K562 (cell line): ENCODE measurements at regions not wholly inside any gene's neighbourhood (a gene's known extent, or its start where the extent isn't known, plus 50 kb on each side); places are given as distances from the start of the nearest gene placed in this dataset.

Source experiments
- ATAC-seq: fragments of 200-7000 bp; cut with Tn5 transposase; 3 replicates; pipeline ENCODE4 v1.9.1; 2020; ENCODE audit warnings: moderate library complexity
- BruUV-seq: library from RNA; stranded (reverse); fragments of 400-500 nt; replicated peaks from 2 replicates; lab custom pipeline; 2021; lab: Mats Ljungman, UMichigan
- CTCF ChIA-PET: fragments of 300-600 bp; formaldehyde crosslinking; extraction: SDS; loops from one replicate; lab custom pipeline; 2021; ENCODE audit warnings: low intra/inter-chr PET ratio; lab: Yijun Ruan, JAX
- POLR2A ChIA-PET: fragments of 300-600, 350-650 bp; sonication (Branson Sonifier 250); formaldehyde crosslinking; extraction: SDS; loops from one replicate; lab custom pipeline; 2021; ENCODE audit warnings: antibody characterized with exemption, inconsistent platforms; lab: Yijun Ruan, JAX
- DNase-seq, 4 experiments: peaks; one replicate each; pipeline versions ENCODE4 v3.0.0 to v3.0.0-alpha.2; 2011 to 2018; ENCODE audit warnings: low spot score in 3 of 4, mixed read lengths in 3 of 4; ENCODE audit errors: extremely low read depth in 1 of 4
- FAIRE-seq: peaks from 2 replicates; lab custom pipeline; 2011; peaks lifted over from hg19 to GRCh38; lab: Jason Lieb, UNC
- H2AFZ ChIP-seq: 2 replicates; pipeline ENCODE4 v1.6.0; 2011; ENCODE audit warnings: low read depth, low read length, control low read depth, inconsistent platforms
- H3K27ac ChIP-seq: fragments of 200-600 bp; 3 replicates; pipeline ENCODE4 v1.8.0; 2011; ENCODE audit warnings: low read depth, mild to moderate bottlenecking, control low read depth, inconsistent platforms, low read length, moderate library complexity, mixed read lengths; ENCODE audit errors: extremely low read depth
- H3K27me3 ChIP-seq, 2 experiments: fragments of 300-600 bp in 1 of 2; 2 replicates in 1 of 2; 3 replicates in 1 of 2; pipeline versions ENCODE4 v1.6.0 to v1.8.0; 2011; ENCODE audit warnings: inconsistent platforms in 2 of 2, low read length in 2 of 2, mild to moderate bottlenecking in 1 of 2, mixed read lengths in 1 of 2, moderate library complexity in 1 of 2; ENCODE audit not compliant: control insufficient read depth in 2 of 2, insufficient read depth in 2 of 2
- H3K36me3 ChIP-seq: fragments of 300-600 bp; 3 replicates; pipeline ENCODE4 v1.8.0; 2011; ENCODE audit warnings: mild to moderate bottlenecking, low read length, inconsistent platforms; ENCODE audit not compliant: control insufficient read depth, insufficient read depth
- H3K4me1 ChIP-seq, 2 experiments: fragments of 200-600 bp in 1 of 2; replicated peaks in 1 of 2; 2 replicates in 1 of 2; 3 replicates in 1 of 2; pipeline versions ENCODE4 v1.5.1 to v1.8.0; 2011; ENCODE audit warnings: inconsistent platforms in 2 of 2, low read length in 2 of 2, mild to moderate bottlenecking in 1 of 2, mixed read lengths in 1 of 2, moderate library complexity in 1 of 2; ENCODE audit not compliant: control insufficient read depth in 2 of 2, insufficient read depth in 2 of 2
- H3K4me2 ChIP-seq: 2 replicates; pipeline ENCODE4 v1.6.1; 2011; ENCODE audit warnings: low read length, control low read depth, inconsistent platforms, mixed read lengths; ENCODE audit not compliant: insufficient read depth
- H3K4me3 ChIP-seq: fragments of 200-600 bp; sonication (generic), shearing (Covaris generic); 2 replicates; pipeline ENCODE4 v1.5.1; 2016; ENCODE audit warnings: control low read depth, inconsistent platforms
- H3K79me2 ChIP-seq: fragments of 200-600 bp; 3 replicates; pipeline ENCODE4 v1.8.0; 2011; ENCODE audit warnings: low read length, inconsistent platforms; ENCODE audit not compliant: control insufficient read depth, insufficient read depth
- H3K9ac ChIP-seq, 2 experiments: 2 replicates each; pipeline versions ENCODE4 v1.6.0 to v1.6.1; 2011; ENCODE audit warnings: low read depth in 2 of 2, low read length in 2 of 2, control low read depth in 1 of 2, inconsistent platforms in 1 of 2, mild to moderate bottlenecking in 1 of 2, mixed read lengths in 1 of 2; ENCODE audit not compliant: insufficient read depth in 1 of 2
- H3K9me1 ChIP-seq: one replicate; pipeline ENCODE4 v1.6.0; 2011; ENCODE audit warnings: inconsistent platforms, mild to moderate bottlenecking, low read length, moderate library complexity; ENCODE audit not compliant: control insufficient read depth, insufficient read depth
- H3K9me3 ChIP-seq: replicated peaks from 2 replicates; pipeline ENCODE4 v1.5.1; 2011; ENCODE audit warnings: low read depth, low read length, inconsistent platforms; ENCODE audit not compliant: control insufficient read depth, insufficient read depth
- H4K20me1 ChIP-seq: replicated peaks from 2 replicates; pipeline ENCODE4 v1.6.1; 2011; ENCODE audit warnings: low read length, inconsistent platforms, mixed read lengths; ENCODE audit not compliant: control insufficient read depth, insufficient read depth
- ASH1L ChIP-seq: fragments of 450-650 bp; IDR thresholded peaks from 2 replicates; pipeline ENCODE4 v1.6.1; 2018; ENCODE audit warnings: borderline replicate concordance, mild to moderate bottlenecking, low read depth; ENCODE audit not compliant: partially characterized antibody
- BCOR ChIP-seq: fragments of 450-650 bp; IDR thresholded peaks from 2 replicates; pipeline ENCODE4 v1.6.1; 2016
- KAT2B ChIP-seq: IDR thresholded peaks from one replicate; pipeline ENCODE4 v1.6.1; 2012; ENCODE audit warnings: low read depth, mild to moderate bottlenecking, control low read depth, inconsistent platforms, low read length, moderate library complexity
- MTA1 ChIP-seq: fragments of 450-650 bp; IDR thresholded peaks from 2 replicates; pipeline ENCODE4 v1.6.1; 2017; ENCODE audit warnings: borderline replicate concordance
- NCOR1 ChIP-seq: fragments of 450-650 bp; IDR thresholded peaks from 2 replicates; pipeline ENCODE4 v1.6.1; 2016; ENCODE audit warnings: mild to moderate bottlenecking, moderate library complexity
- NRF1 ChIP-seq, 2 experiments: fragments of 450-650 bp; IDR thresholded peaks in 1 of 2; conservative IDR thresholded peaks in 1 of 2; 2 replicates each; pipeline ENCODE4 v1.6.1; 2014; ENCODE audit warnings: mild to moderate bottlenecking in 2 of 2
- PHB ChIP-seq: fragments of 250-450 bp; sonication (Bioruptor Pico); IDR thresholded peaks from 2 replicates; pipeline ENCODE4 v1.5.0; 2021
- SAFB2 ChIP-seq: fragments of 200-400 bp; formaldehyde crosslinking; IDR thresholded peaks from 2 replicates; pipeline ENCODE4 v1.6.1; 2018; ENCODE audit warnings: borderline replicate concordance, low read length, low read depth, moderate library complexity; ENCODE audit not compliant: severe bottlenecking
- TSC22D4 ChIP-seq: fragments of 450-650 bp; IDR thresholded peaks from 2 replicates; pipeline ENCODE4 v1.6.1; 2016; ENCODE audit warnings: missing genetic modification characterization, missing biosample characterization, control low read depth
- ZNF134 ChIP-seq: fragments of 250-450 bp; sonication (Bioruptor Pico); conservative IDR thresholded peaks from 2 replicates; pipeline ENCODE4 v1.4.0; 2020
- ZNF217 ChIP-seq: sonication (generic); formaldehyde crosslinking; IDR thresholded peaks from 2 replicates; pipeline ENCODE4 v1.8.0; 2022; ENCODE audit warnings: mild to moderate bottlenecking, missing genetic modification reagents
- ZNF354B ChIP-seq: fragments of 250-450 bp; sonication (Bioruptor Pico); IDR thresholded peaks from 2 replicates; pipeline ENCODE4 v1.4.0; 2020
- ZNF780A ChIP-seq: fragments of 250-450 bp; sonication (Bioruptor Pico); IDR thresholded peaks from 2 replicates; pipeline ENCODE4 v1.5.0; 2021; ENCODE audit warnings: mild to moderate bottlenecking
- whole genome bisulfite sequencing: fragments of 100-300 bp; shearing (Covaris generic); methylation state at CpG from one replicate; pipeline ENCODE4 v1.1.6; 2016; ENCODE audit warnings: low coverage, mixed read lengths; ENCODE audit not compliant: insufficient coverage; ENCODE audit errors: missing lambda C conversion rate; 5-methylcytosine and 5-hydroxymethylcytosine counted together
- in situ Hi-C: fragments of 300-500 bp; cut with MboI; formaldehyde crosslinking; loops from 4 replicates; pipeline ENCODE4 v1.15.0; 2018; ENCODE audit warnings: inconsistent platforms, mixed read lengths
- intact Hi-C: fragments of 100-400 bp; cut with micrococcal nuclease; formaldehyde crosslinking; loops from 2 replicates; pipeline ENCODE4 v1.14.2; 2022
- TF ChIP-seq, protein P1 (sequence below): fragments of 450-650 bp; formaldehyde crosslinking; IDR thresholded peaks from 2 replicates; pipeline ENCODE4 v1.4.0; 2020; ENCODE audit warnings: mild to moderate bottlenecking, mixed read lengths
- TF ChIP-seq, protein P2 (sequence below): fragments of 450-650 bp; formaldehyde crosslinking; IDR thresholded peaks from 2 replicates; pipeline ENCODE4 v1.4.0; 2022; ENCODE audit warnings: missing genetic modification characterization
- TF ChIP-seq, protein P3 (sequence below): fragments of 250-450 bp; sonication (Bioruptor Pico); IDR thresholded peaks from 2 replicates; pipeline ENCODE4 v1.5.0; 2021; ENCODE audit warnings: mild to moderate bottlenecking, moderate library complexity

DNA sequence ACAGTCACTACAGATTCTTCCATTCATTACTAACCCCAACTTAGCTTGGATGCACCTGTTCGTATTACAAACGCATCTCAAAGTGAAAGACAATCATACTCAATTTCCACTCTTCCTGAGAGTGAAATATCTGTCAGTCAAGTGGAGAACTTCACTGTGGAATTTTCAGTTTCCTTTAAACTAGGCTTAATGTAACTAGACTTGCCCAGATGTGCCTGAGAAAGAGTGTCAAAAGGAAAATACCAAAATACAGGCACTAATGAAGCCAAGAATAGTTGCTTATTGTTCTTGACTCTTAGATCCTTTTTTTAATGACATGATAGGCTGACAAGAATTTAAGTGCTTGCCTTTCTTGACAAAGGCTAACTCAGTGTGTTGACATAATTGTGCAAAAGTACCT is 72.4 kb upstream of the NR3C2 start:
- Histone ChIP-seq H3K36me3 (no peaks in the 10 kb centered on the region), H3K4me2 (no peak overlapping the region), H2AFZ (no peak overlapping the region), H3K9me3 (no peaks in the 10 kb centered on the region), H3K4me1 (no peaks in the 10 kb centered on the region), H3K9me1 (no peaks in the 10 kb centered on the region), H3K9ac (no peak overlapping the region), H3K27ac (no peak overlapping the region), H3K79me2 (no peaks in the 10 kb centered on the region), H3K27me3 (no peaks in the 10 kb centered on the region), H3K4me3 (no peak overlapping the region), H4K20me1 (no peaks in the 10 kb centered on the region)
- no TSS peak for BruUV-seq
- in situ Hi-C loops = no loop called here
- 5% methylated on average over 2 of the region's 2 CpGs for WGBS
- POLR2A ChIA-PET = no interaction called here
- ATAC-seq = no peak
- CTCF ChIA-PET = no interaction called here
- intact Hi-C loops = no loop called here
- no peak for TF ChIP-seq KAT2B
- no peak for TF ChIP-seq MTA1
- no peak for TF ChIP-seq TSC22D4 (tag)
- TF ChIP-seq, protein P1, sequence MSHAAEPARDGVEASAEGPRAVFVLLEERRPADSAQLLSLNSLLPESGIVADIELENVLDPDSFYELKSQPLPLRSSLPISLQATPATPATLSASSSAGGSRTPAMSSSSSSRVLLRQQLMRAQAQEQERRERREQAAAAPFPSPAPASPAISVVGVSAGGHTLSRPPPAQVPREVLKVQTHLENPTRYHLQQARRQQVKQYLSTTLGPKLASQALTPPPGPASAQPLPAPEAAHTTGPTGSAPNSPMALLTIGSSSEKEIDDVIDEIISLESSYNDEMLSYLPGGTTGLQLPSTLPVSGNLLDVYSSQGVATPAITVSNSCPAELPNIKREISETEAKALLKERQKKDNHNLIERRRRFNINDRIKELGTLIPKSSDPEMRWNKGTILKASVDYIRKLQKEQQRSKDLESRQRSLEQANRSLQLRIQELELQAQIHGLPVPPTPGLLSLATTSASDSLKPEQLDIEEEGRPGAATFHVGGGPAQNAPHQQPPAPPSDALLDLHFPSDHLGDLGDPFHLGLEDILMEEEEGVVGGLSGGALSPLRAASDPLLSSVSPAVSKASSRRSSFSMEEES (CRISPR knock-in tag) = no peak
- TF ChIP-seq ZNF354B (CRISPR knock-in tag) = no peak
- TF ChIP-seq ASH1L = no peak
- TF ChIP-seq NRF1 (conservative IDR thresholded peaks at IDR 0.05 in 1 of 2, IDR thresholded peaks at IDR 0.05 in 1 of 2) = no peak
- no peak for TF ChIP-seq NCOR1
- TF ChIP-seq ZNF780A (CRISPR knock-in tag) = no peak
- TF ChIP-seq, protein P2, sequence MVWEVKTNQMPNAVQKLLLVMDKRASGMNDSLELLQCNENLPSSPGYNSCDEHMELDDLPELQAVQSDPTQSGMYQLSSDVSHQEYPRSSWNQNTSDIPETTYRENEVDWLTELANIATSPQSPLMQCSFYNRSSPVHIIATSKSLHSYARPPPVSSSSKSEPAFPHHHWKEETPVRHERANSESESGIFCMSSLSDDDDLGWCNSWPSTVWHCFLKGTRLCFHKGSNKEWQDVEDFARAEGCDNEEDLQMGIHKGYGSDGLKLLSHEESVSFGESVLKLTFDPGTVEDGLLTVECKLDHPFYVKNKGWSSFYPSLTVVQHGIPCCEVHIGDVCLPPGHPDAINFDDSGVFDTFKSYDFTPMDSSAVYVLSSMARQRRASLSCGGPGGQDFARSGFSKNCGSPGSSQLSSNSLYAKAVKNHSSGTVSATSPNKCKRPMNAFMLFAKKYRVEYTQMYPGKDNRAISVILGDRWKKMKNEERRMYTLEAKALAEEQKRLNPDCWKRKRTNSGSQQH (CRISPR knock-in tag) = no peak
- no peak for TF ChIP-seq ZNF217 (CRISPR knock-in tag)
- TF ChIP-seq SAFB2 = no peak
- no peak for TF ChIP-seq BCOR
- TF ChIP-seq PHB (CRISPR knock-in tag) = no peak
- no peak for TF ChIP-seq ZNF134 (CRISPR knock-in tag)
- TF ChIP-seq, protein P3, sequence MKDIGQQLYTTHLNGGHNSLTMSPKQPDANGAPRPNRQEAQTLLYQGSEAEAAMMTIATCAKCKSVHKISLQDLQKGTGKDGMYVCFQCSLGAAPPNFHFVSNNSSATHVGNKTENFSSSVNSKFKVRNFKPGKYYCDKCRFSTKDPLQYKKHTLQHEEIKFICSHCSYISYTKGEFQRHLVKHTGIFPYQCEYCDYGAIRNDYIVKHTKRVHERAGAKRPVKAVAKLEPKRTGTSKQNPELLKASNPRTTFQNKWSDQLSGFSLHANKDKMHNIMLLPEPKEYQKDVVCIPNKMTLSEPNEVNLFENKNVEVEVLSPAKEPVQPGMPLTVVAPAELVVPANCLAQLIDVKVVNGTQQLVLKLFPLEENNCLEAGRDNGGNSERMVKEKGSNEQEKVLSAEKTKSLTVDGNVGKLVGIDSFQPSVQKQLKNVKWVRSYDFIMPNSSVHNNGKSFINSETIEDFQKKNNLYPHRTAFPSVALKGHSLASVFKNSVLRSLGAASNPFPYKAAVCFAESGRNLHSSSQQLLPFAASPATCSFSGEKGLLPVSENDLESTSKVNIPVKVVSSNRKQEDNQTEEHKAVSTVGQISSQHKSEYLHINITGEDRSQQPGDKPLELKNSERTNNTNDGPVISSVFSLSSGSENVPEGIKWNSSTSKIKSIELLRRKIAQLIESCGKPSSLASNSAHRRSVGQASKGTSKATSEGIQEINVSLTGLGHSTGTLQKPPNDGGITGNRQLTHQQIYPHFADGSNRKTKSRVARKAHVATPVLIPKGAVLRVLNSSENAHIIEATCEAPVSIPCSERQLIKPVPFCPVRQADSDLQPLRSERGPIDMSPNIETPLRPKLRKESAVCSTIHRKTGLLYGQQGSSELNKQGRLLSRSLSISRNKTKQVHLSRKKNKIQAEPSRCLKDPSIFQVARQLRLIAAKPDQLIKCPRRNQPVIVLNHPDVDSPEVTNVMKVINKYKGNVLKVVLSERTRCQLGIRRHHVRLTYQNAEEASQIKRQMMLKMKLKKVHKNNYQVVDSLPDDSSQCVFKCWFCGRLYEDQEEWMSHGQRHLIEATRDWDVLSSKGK (CRISPR knock-in tag) = no peak
- DNase-seq = no peak
- FAIRE-seq = no peak
